Activated CD8-positive, alpha-beta memory T cell treated with anti-CD3 and anti-CD28 coated beads, Interleukin-2, amount 10 ng/mL, durations not matched to agents 7 days and 5 days (primary cell): ENCODE measurements at regions not wholly inside any gene's neighbourhood (a gene's known extent, or its start where the extent isn't known, plus 50 kb on each side); places are given as distances from the start of the nearest gene placed in this dataset.

Source experiments
- ATAC-seq: fragments of 150-1000 bp; cut with Tn5 transposase; one replicate; pipeline ENCODE4 v1.10.0; 2021; ENCODE audit warnings: moderate library complexity
- CTCF ChIA-PET: fragments of 350-600 bp; sonication (Branson Sonifier 250); formaldehyde crosslinking; loops from one replicate; lab custom pipeline; 2021; ENCODE audit warnings: antibody characterized with exemption; lab: Charles Lee
- DNase-seq: peaks from one replicate; pipeline ENCODE4 v3.0.0-alpha.2; 2020
- H3K27ac Mint-ChIP-seq: one replicate; pipeline ENCODE4 v1.8.0; 2021; ENCODE audit warnings: mild to moderate bottlenecking, mixed read lengths
- H3K27me3 Mint-ChIP-seq: one replicate; pipeline ENCODE4 v1.8.0; 2021; ENCODE audit warnings: mixed read lengths
- H3K36me3 Mint-ChIP-seq: one replicate; pipeline ENCODE4 v1.8.0; 2021; ENCODE audit warnings: mild to moderate bottlenecking, mixed read lengths
- H3K4me1 Mint-ChIP-seq: one replicate; pipeline ENCODE4 v1.8.0; 2021; ENCODE audit warnings: mixed read lengths
- H3K4me3 Mint-ChIP-seq: one replicate; pipeline ENCODE4 v1.8.0; 2021; ENCODE audit warnings: mild to moderate bottlenecking, moderate library complexity, mixed read lengths
- H3K9me3 Mint-ChIP-seq: one replicate; pipeline ENCODE4 v1.8.0; 2022; ENCODE audit warnings: low read depth, mixed read lengths

GRCh38 chr4:71241501-71242288 is 97.1 kb upstream of the SLC4A4 start:
- Mint-ChIP-seq H3K4me3 (no peak overlapping the region), H3K4me1 (peaks cover 1% of the 10 kb centered on the region), H3K27ac (no peak overlapping the region), H3K36me3 (no peaks in the 10 kb centered on the region), H3K9me3 (no peaks in the 10 kb centered on the region), H3K27me3 (no peaks in the 10 kb centered on the region)
- ATAC-seq, result no peak
- CTCF ChIA-PET, result no interaction called here
- no peak for DNase-seq

- no peak for DNase-seq
- ATAC-seq, result no peak
- no peak overlapping the region for H3K4me3 Mint-ChIP-seq
- CTCF ChIA-PET, result no interaction called here
- no peaks in the 10 kb centered on the region for H3K27me3 Mint-ChIP-seq
- H3K9me3 Mint-ChIP-seq, result no peaks in the 10 kb centered on the region
- no peaks in the 10 kb centered on the region for H3K36me3 Mint-ChIP-seq
- no peak overlapping the region for H3K27ac Mint-ChIP-seq
- peaks cover 1% of the 10 kb centered on the region for H3K4me1 Mint-ChIP-seq
These were observed 95.6 kb upstream of the SLC4A4 start for GRCh38 chr4:71243091-71243833.

GRCh38 chr4:71247706-71248105 is 91.1 kb upstream of the SLC4A4 start:
- DNase-seq, result no peak
- CTCF ChIA-PET, result interaction anchor here (1.9 kb wide), 1 partner anchor 18 kb away, joined by 4 read pairs; no protein-coding TSS in a partner anchor
- Mint-ChIP-seq H3K27me3 (no peaks in the 10 kb centered on the region), H3K4me1 (no peaks in the 10 kb centered on the region), H3K4me3 (no peak overlapping the region), H3K9me3 (no peaks in the 10 kb centered on the region), H3K27ac (no peak overlapping the region), H3K36me3 (no peaks in the 10 kb centered on the region)
- ATAC-seq, result no peak

- Mint-ChIP-seq H3K27ac (no peak overlapping the region), H3K9me3 (no peaks in the 10 kb centered on the region), H3K27me3 (no peaks in the 10 kb centered on the region), H3K4me1 (peaks cover 2% of the 10 kb centered on the region), H3K4me3 (no peak overlapping the region), H3K36me3 (no peaks in the 10 kb centered on the region)
- CTCF ChIA-PET, result interaction anchor here (1.4 kb wide), 1 partner anchor 22 kb away, joined by 3 read pairs; no protein-coding TSS in a partner anchor
- ATAC-seq (no peak), DNase-seq (no peak)
These were observed 87.6 kb upstream of the SLC4A4 start for GRCh38 chr4:71251261-71251660.

GRCh38 chr4:71253545-71253944 is 85.3 kb upstream of the SLC4A4 start:
- Mint-ChIP-seq H3K4me1 (peaks cover 2% of the 10 kb centered on the region), H3K9me3 (no peaks in the 10 kb centered on the region), H3K27me3 (no peaks in the 10 kb centered on the region), H3K4me3 (no peak overlapping the region), H3K36me3 (no peaks in the 10 kb centered on the region), H3K27ac (no peak overlapping the region)
- ATAC-seq (no peak), DNase-seq (no peak)
- CTCF ChIA-PET, result interaction anchor here (1.2 to 1.5 kb wide), 2 partner anchors 16 to 23 kb away, joined by 4 read pairs; no protein-coding TSS in a partner anchor

GRCh38 chr4:71254451-71255012 is 84.3 kb upstream of the SLC4A4 start:
- Mint-ChIP-seq H3K4me3 (no peak overlapping the region), H3K36me3 (no peaks in the 10 kb centered on the region), H3K9me3 (no peaks in the 10 kb centered on the region), H3K4me1 (peaks cover 2% of the 10 kb centered on the region), H3K27ac (no peak overlapping the region), H3K27me3 (peaks cover 2% of the 10 kb centered on the region)
- CTCF ChIA-PET, result interaction anchor here (0.6 to 1.5 kb wide), 2 partner anchors 15 to 325 kb away, joined by 4 read pairs; no protein-coding TSS in a partner anchor
- ATAC-seq (no peak), DNase-seq (no peak)

- H3K4me3 Mint-ChIP-seq, result no peak overlapping the region
- H3K27ac Mint-ChIP-seq, result no peak overlapping the region
These were observed 82.8 kb upstream of the SLC4A4 start for GRCh38 chr4:71255976-71256375.

GRCh38 chr4:71257761-71258160 is 81.1 kb upstream of the SLC4A4 start:
- no peak overlapping the region for H3K27ac Mint-ChIP-seq
- peaks cover 4% of the 10 kb centered on the region for H3K27me3 Mint-ChIP-seq
- no peak overlapping the region for H3K4me3 Mint-ChIP-seq
- no peak for ATAC-seq
- no peaks in the 10 kb centered on the region for H3K9me3 Mint-ChIP-seq
- no peaks in the 10 kb centered on the region for H3K36me3 Mint-ChIP-seq
- no peak for DNase-seq
- CTCF ChIA-PET, result no interaction called here
- peaks cover 10% of the 10 kb centered on the region for H3K4me1 Mint-ChIP-seq

More at GRCh38 chr4:71255976-71256375, 82.8 kb upstream of the SLC4A4 start:
- ATAC-seq (no peak), DNase-seq (no peak)
- Mint-ChIP-seq H3K9me3 (no peaks in the 10 kb centered on the region), H3K27me3 (peaks cover 2% of the 10 kb centered on the region), H3K4me1 (peaks cover 2% of the 10 kb centered on the region), H3K36me3 (no peaks in the 10 kb centered on the region)
- CTCF ChIA-PET, result no interaction called here

- ATAC-seq, result no peak
- CTCF ChIA-PET, result no interaction called here
- Mint-ChIP-seq H3K27me3 (peaks cover 4% of the 10 kb centered on the region), H3K4me1 (peaks cover 11% of the 10 kb centered on the region), H3K27ac (no peak overlapping the region), H3K9me3 (no peaks in the 10 kb centered on the region), H3K36me3 (no peaks in the 10 kb centered on the region), H3K4me3 (no peak overlapping the region)
- no peak for DNase-seq
These were observed 80.5 kb upstream of the SLC4A4 start for GRCh38 chr4:71258323-71258722.

GRCh38 chr4:71259280-71259679 is 79.5 kb upstream of the SLC4A4 start:
- Mint-ChIP-seq H3K36me3 (no peaks in the 10 kb centered on the region), H3K27ac (peak overlapping the region; percentile 1)
- CTCF ChIA-PET, result no interaction called here

GRCh38 chr4:71259911-71260331 is 78.9 kb upstream of the SLC4A4 start:
- CTCF ChIA-PET, result no interaction called here
- ATAC-seq, result no peak

More at GRCh38 chr4:71259280-71259679, 79.5 kb upstream of the SLC4A4 start:
- H3K4me1 Mint-ChIP-seq, result peaks cover 9% of the 10 kb centered on the region
- H3K9me3 Mint-ChIP-seq, result no peaks in the 10 kb centered on the region
- DNase-seq (no peak), ATAC-seq (no peak)
- peaks cover 4% of the 10 kb centered on the region for H3K27me3 Mint-ChIP-seq
- H3K4me3 Mint-ChIP-seq, result no peak overlapping the region

GRCh38 chr4:71260544-71260943 is 78.3 kb upstream of the SLC4A4 start:
- ATAC-seq, result no peak

More at GRCh38 chr4:71259911-71260331, 78.9 kb upstream of the SLC4A4 start:
- H3K9me3 Mint-ChIP-seq, result no peaks in the 10 kb centered on the region
- H3K27ac Mint-ChIP-seq, result no peak overlapping the region
- H3K36me3 Mint-ChIP-seq, result no peaks in the 10 kb centered on the region
- H3K4me1 Mint-ChIP-seq, result peaks cover 9% of the 10 kb centered on the region
- DNase-seq, result no peak
- no peak overlapping the region for H3K4me3 Mint-ChIP-seq
- peaks cover 4% of the 10 kb centered on the region for H3K27me3 Mint-ChIP-seq

GRCh38 chr4:71261001-71261400 is 77.8 kb upstream of the SLC4A4 start:
- Mint-ChIP-seq H3K4me3 (no peak overlapping the region), H3K36me3 (no peaks in the 10 kb centered on the region), H3K4me1 (peaks cover 9% of the 10 kb centered on the region), H3K9me3 (no peaks in the 10 kb centered on the region), H3K27ac (no peak overlapping the region), H3K27me3 (peaks cover 4% of the 10 kb centered on the region)
- CTCF ChIA-PET, result interaction anchor here (0.9 kb wide), 1 partner anchor 10 kb away, joined by 3 read pairs; no protein-coding TSS in a partner anchor
- no peak for ATAC-seq
- no peak for DNase-seq

More at GRCh38 chr4:71260544-71260943, 78.3 kb upstream of the SLC4A4 start:
- CTCF ChIA-PET, result interaction anchor here (0.9 kb wide), 1 partner anchor 10 kb away, joined by 3 read pairs; no protein-coding TSS in a partner anchor
- Mint-ChIP-seq H3K27ac (no peak overlapping the region), H3K27me3 (peaks cover 4% of the 10 kb centered on the region), H3K4me3 (no peak overlapping the region), H3K9me3 (no peaks in the 10 kb centered on the region), H3K4me1 (peaks cover 9% of the 10 kb centered on the region), H3K36me3 (no peaks in the 10 kb centered on the region)
- no peak for DNase-seq
